ENCODE measurements at regions not wholly inside any gene's neighbourhood (a gene's known extent, or its start where the extent isn't known, plus 50 kb on each side); places are given as distances from the start of the nearest gene placed in this dataset.
"Not testable (repeated sequence)": the region's sequence is repeated elsewhere in the genome, so short reads cannot be mapped to it uniquely, and the experiment has no call there.

DNA sequence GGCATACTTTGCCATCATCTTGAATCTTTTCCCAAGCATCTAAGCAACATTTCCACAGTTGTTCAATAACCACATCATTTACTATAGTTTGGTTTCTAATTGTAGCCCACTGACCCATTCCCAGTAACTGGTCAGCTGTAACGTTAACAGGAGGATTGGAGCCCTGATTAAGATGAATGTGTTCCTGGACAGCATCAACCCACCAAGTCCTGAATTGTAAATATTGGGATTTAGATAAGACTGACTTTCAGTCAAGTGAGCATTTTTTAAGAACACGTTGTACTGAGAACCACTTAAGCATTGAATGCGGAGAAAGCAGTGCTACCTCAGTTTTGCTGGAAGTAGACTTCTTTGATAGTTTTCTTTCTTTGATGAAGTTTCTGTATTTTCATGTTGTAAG, 53.3 kb upstream of the ARL4D start:
- DNase-seq, result not testable (repeated sequence)

- DNase-seq, result no peak
These were observed 54.1 kb upstream of the ARL4D start for GRCh38 chr17:43344685-43345084.

- no peak for DNase-seq
These were observed 56.3 kb upstream of the ARL4D start for GRCh38 chr17:43342589-43342890.

DNA sequence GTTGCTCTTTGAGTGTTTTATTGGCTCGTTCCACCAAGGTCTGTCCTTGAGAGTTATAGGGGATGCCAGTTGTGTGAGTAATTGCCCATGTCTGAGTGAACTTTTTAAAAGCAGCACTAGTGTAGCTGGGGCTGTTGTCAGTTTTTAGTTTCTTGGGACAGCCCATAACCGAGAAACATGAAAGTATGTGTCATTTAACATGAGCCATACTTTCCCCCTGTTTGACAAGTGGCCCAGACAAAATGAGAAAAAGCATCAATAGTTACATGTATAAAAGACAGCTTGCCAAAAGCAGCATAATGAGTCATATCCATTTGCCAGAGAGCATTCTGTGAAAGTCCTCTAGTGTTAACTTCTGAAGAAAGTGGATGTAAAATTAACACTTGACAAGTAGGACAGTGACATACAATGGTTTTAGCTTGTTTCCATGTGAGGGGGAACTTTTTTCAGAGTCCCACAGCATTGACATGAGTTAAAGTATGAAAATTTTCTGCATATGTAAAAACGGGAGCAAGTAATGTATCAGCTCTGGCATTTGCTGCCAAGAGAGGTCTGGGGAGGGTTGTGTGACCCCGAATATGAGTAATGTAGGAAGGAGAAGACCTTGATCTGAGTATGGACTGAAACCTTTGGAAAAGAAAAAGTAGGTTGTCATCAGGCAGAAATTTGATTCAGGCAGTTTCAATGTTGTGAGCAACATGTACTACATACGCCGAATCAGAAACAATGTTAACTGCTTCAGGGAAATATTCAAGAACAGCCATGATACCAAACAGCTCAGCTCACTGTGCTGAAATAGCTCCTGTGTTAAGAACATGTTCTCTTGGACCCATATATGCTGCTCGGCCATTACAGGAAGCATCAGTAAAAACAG, 56.8 kb upstream of the ARL4D start:
- peak; percentile 38 to 44 for DNase-seq

- DNase-seq, result peak; percentile 70 to 77
These were observed 59.8 kb upstream of the ARL4D start for GRCh38 chr17:43338886-43339516.

DNA sequence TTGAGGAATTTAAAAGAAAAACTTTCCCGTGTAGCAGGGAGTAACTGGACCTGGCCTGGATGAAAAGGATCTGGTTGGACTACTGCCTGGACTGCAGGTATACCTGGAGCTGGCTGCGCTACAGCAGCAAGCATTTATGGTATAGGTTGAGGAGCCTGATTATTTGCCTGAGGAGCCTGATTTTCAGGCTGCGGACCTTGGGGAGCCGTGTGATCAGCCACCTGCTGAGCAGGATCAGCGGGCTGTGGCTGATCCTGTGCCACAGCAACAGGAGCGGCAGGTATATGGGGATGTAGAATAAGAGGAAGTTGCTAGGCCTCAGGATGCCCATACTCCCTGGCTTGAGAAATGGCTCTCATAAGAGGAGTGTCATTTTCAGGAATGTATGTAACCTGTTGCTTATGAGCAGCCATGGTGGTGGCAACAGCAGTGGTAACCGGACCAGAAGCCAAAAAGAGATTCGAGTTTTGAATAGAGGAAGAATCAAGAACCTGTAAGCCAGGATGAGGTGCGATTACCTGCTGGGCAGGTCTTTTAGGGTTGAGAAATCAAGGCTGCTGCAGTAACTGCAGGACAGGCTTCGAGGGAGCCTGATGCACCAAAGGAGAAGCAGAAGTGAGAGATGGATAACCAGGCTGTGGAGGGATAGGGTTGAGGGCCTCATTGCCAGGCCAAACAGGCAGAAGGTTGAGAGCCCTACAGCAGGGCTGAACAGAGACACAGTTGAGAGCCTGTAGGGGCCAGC, 60.9 kb upstream of the ARL4D start:
- DNase-seq, result no peak

GRCh38 chr17:43334738-43335402, 63.9 kb upstream of the ARL4D start:
- no peak for DNase-seq

GRCh38 chr17:43333433-43333943, 65.3 kb upstream of the ARL4D start:
- DNase-seq, result no peak

DNA sequence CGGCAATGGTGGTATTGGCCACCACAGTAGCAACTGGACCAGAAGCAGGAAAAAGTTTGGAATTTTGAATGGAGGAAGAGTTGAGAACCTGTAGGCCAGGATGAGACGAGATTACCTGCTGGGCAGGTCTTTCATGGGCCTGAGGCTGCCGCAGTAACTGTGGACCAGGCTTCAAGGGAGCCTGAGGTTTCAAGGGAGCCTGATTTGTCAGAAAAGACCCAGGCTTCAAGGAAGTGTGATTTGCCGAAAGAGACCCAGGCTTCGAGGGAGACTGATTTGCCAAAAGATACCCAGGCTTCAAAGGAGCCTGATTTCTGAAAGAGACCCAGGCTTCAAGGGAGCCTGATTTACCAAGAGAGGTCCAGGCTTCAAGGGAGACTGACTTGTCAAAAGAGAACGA, 66.6 kb upstream of the ARL4D start:
- DNase-seq, result no peak

DNA sequence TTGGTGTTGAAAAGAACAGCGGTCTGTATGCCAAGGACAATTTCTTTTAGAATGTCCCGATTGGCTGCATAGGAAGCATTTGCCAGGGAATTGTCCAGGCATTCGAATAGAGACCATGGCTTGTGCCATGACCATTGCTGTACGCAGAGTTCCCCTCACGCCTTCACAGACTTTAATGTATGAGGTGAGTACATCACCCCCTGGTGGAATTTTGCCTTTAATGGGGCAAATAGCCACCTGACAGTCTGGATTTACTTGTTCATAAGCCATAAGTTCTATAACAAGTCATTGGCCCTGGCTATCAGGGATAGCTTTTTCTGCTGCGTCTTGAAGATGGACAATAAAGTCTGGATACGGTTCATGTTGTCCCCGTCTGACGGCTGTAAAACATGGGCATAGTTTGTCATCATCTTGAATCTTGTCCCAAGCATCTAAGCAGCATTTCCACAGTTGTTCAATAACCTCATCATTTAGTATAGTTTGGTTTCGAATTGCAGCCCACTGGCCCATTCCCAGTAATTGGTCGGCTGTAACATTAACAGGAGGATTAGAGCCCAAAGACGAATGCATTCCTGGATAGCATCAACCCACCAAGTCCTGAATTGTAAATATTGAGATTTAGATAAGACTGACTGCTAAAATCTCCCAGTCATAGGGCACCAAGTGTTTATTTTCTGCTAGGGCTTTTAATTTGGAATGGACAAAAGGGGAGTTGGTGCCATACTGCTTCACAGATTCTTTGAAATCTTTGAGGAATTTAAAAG, 67.7 kb upstream of the ARL4D start:
- DNase-seq, result no peak

DNA sequence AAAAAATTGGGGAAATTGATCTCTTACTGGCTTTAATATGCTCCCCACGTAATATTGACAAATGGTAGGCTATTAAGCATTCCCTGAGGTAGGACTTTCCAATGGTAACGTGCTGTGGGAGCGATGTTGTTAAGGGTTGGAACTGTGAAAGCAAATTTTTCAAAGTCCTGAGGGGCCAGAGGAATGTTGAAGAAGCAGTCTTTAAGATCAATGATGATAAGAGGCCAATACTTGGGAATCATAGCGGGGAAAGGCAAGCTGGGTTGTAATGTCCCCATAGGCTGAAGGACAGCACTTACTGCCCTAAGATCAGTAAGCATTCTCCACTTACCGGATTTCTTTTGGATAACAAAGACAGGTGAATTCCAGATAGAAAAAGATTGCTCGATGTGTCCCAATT, 69.6 kb upstream of the ARL4D start:
- DNase-seq, result no peak

GRCh38 chr17:43328650-43329049, 70.1 kb upstream of the ARL4D start:
- DNase-seq, result no peak

- DNase-seq, result no peak
These were observed 70.9 kb upstream of the ARL4D start for GRCh38 chr17:43327834-43328420.

GRCh38 chr17:43327421-43327820, 71.4 kb upstream of the ARL4D start:
- no peak for DNase-seq

DNA sequence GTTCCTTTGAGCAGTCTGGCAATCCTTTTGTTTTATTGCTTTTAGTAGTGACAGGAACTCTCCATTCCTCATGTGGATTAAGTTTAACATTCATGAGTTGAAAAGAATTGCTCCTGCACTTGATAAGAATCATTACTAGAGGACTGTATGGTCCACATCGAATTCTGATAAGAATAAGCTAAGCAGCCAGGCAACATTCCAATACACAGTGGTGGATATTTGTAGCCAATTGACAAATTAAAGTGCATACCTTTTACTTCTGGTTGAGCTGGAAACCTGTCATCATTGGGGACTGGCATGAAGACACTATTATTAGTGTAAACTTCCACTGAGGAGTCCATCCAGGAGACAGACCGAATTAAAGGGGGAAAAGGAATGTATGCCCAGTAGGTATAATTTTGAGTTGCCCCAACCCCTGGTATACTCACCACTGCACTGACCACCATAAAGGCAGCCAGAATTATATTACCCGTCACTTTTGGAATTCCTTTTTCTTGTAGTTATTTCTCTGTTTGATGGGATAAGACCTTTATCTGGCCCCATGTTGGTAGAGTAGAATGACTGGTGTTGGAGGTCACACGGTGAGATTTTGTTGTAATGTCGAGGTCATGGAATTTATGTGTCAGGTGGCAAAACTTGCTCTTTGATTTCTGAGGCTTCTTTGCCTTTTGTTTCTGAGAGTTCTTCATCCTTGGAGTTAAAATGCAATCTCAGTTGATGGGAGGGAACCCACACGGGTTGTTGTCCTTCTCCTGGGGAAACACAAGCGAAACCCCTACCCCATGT, 72.1 kb upstream of the ARL4D start:
- DNase-seq, result no peak

DNA sequence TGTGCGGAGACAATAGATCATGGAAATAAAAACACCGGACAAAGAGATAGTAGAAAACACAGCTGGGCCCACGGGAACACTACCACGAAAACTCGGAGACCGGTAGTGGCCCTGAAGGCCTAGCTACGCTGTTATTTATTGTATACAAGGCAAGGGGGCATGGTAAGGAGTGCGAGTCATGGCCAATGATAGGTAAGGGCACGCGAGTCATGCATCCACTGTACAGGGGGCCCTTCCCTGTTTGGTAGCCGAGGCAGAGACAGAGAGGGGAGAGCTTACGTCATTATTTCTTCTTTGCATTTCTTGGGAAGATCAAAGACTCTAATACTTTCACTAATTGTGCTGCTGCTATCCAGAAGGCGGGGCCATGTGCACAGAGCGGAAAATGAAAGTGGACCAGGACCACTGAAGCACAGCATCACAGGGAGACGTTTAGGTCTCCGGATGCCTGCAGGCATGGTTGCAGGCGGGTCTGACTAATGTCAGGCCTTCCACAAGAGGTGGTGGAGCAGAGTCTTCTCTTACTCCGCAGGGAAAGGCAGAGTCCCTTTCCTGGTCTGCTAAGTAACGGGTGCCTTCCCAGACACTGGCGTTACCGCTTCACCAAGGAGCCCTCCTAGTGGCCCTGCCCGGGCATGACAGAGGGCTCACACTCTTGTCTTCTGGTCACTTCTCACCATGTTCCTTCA, 74.4 kb upstream of the ARL4D start:
- no peak for DNase-seq

- no peak for DNase-seq
These were observed 79.3 kb upstream of the ARL4D start for GRCh38 chr17:43319293-43320124.

- DNase-seq, result no peak
These were observed 82.2 kb upstream of the ARL4D start for GRCh38 chr17:43316522-43317142.
